Natural killer cell (primary cell): ENCODE measurements at regions not wholly inside any gene's neighbourhood (a gene's known extent, or its start where the extent isn't known, plus 50 kb on each side); places are given as distances from the start of the nearest gene placed in this dataset.
A peak's percentile ranks its signal among the peaks of the same experiment; 100 is the strongest.

Source experiments
- ATAC-seq, 3 donors: fragments of 150-1000 bp in 2 of 3; fragments of 200-7000 bp in 1 of 3; cut with Tn5 transposase; 1 replicate in 1 of 3; 2 replicates in 2 of 3; pipeline ENCODE4 v1.10.0; 2021; ENCODE audit warnings: mild to moderate bottlenecking in 2 of 3, moderate library complexity in 2 of 3
- DNase-seq, 2 donors: peaks; one replicate each; pipeline versions ENCODE4 v3.0.0 to v3.0.0-alpha.2; 2013 to 2021; ENCODE audit warnings: mixed read lengths in 1 of 2
- H3K27ac ChIP-seq: one replicate; pipeline ENCODE4 v1.5.1; 2013; ENCODE audit warnings: mild to moderate bottlenecking, low read length
- H3K27me3 ChIP-seq: one replicate; pipeline ENCODE4 v1.6.1; 2013; ENCODE audit warnings: low read length; ENCODE audit not compliant: control insufficient read depth, insufficient read depth
- H3K36me3 ChIP-seq: one replicate; pipeline ENCODE4 v1.6.1; 2013; ENCODE audit warnings: low read length; ENCODE audit not compliant: control insufficient read depth, insufficient read depth
- H3K4me1 ChIP-seq: one replicate; pipeline ENCODE4 v1.6.1; 2013; ENCODE audit warnings: low read length; ENCODE audit not compliant: control insufficient read depth, insufficient read depth
- H3K4me3 ChIP-seq: one replicate; pipeline ENCODE4 v1.5.1; 2013; ENCODE audit warnings: low read length
- H3K9me3 ChIP-seq: one replicate; pipeline ENCODE4 v1.6.1; 2013; ENCODE audit warnings: low read length; ENCODE audit not compliant: control insufficient read depth, insufficient read depth
- H3K27ac Mint-ChIP-seq, 2 donors: one replicate each; pipeline ENCODE4 v1.8.0; 2022; ENCODE audit warnings: mild to moderate bottlenecking in 2 of 2, mixed read lengths in 2 of 2, moderate library complexity in 1 of 2
- H3K27me3 Mint-ChIP-seq, 2 donors: one replicate each; pipeline ENCODE4 v1.8.0; 2022; ENCODE audit warnings: low read depth in 2 of 2, mixed read lengths in 2 of 2
- H3K36me3 Mint-ChIP-seq: one replicate; pipeline ENCODE4 v1.8.0; 2022; ENCODE audit warnings: mixed read lengths
- H3K4me1 Mint-ChIP-seq, 2 donors: one replicate each; pipeline ENCODE4 v1.8.0; 2022; ENCODE audit warnings: mixed read lengths in 2 of 2
- H3K4me3 Mint-ChIP-seq: one replicate; pipeline ENCODE4 v1.8.0; 2022; ENCODE audit warnings: mild to moderate bottlenecking, moderate library complexity, mixed read lengths
- H3K9me3 Mint-ChIP-seq, 2 donors: one replicate each; pipeline ENCODE4 v1.8.0; 2022; ENCODE audit warnings: mixed read lengths in 2 of 2
- CTCF ChIP-seq: fragments of 200-600 bp; IDR thresholded peaks from one replicate; pipeline ENCODE4 v1.8.0; 2022; ENCODE audit warnings: antibody characterized with exemption
- WGBS: methylation state at CpG from one replicate; pipeline ENCODE4 v1.1.7; 2013; ENCODE audit warnings: missing lambda C conversion rate; ENCODE audit not compliant: insufficient coverage; 5-methylcytosine and 5-hydroxymethylcytosine counted together
- intact Hi-C: fragments of 100-400 bp; cut with micrococcal nuclease; formaldehyde crosslinking; loops from one replicate; pipeline ENCODE4 v1.14.2; 2022

- intact Hi-C loops: no loop called here
- no peak for DNase-seq
- peaks cover 18% of the 10 kb centered on the region for H3K27me3 ChIP-seq
- no peaks in the 10 kb centered on the region for H3K9me3 ChIP-seq
- H3K4me1 ChIP-seq: peaks cover 27% of the 10 kb centered on the region
- Mint-ChIP-seq H3K27me3 (peaks cover 36 to 39% of the 10 kb centered on the region in 2 donors), H3K27ac (no peak overlapping the region), H3K36me3 (no peaks in the 10 kb centered on the region), H3K9me3 (no peaks in the 10 kb centered on the region), H3K4me3 (peak overlapping the region; percentile 32), H3K4me1 (peaks cover 6 to 8% of the 10 kb centered on the region in 2 donors)
- H3K27ac ChIP-seq: no peak overlapping the region
- no peak overlapping the region for H3K4me3 ChIP-seq
- WGBS: no CpG with 5 or more reads among the region's 2 CpGs
- ATAC-seq: peak in 2 of 3 donors; percentile 4 to 9
- TF ChIP-seq CTCF: no peak
- H3K36me3 ChIP-seq: no peaks in the 10 kb centered on the region
Observed at GRCh38 chr20:36093804-36094145, 60.8 kb upstream of the EPB41L1 start.

GRCh38 chr20:36094497-36094896 is 60.0 kb upstream of the EPB41L1 start:
- H3K27me3 ChIP-seq: peaks cover 18% of the 10 kb centered on the region
- H3K9me3 ChIP-seq: no peaks in the 10 kb centered on the region
- peaks cover 27% of the 10 kb centered on the region for H3K4me1 ChIP-seq
- Mint-ChIP-seq H3K36me3 (no peaks in the 10 kb centered on the region), H3K4me3 (peak overlapping the region; percentile 32), H3K4me1 (peaks cover 6 to 8% of the 10 kb centered on the region in 2 donors), H3K27ac (no peak overlapping the region), H3K9me3 (no peaks in the 10 kb centered on the region), H3K27me3 (peaks cover 36 to 39% of the 10 kb centered on the region in 2 donors)
- H3K27ac ChIP-seq: no peak overlapping the region
- H3K36me3 ChIP-seq: no peaks in the 10 kb centered on the region
- no peak for TF ChIP-seq CTCF
- no peak for DNase-seq
- ATAC-seq: no peak
- 79% methylated on average over 6 of the region's 6 CpGs for WGBS
- no peak overlapping the region for H3K4me3 ChIP-seq
- intact Hi-C loops: no loop called here

- Mint-ChIP-seq H3K27me3 (peaks cover 19 to 22% of the 10 kb centered on the region in 2 donors), H3K4me1 (peaks cover 6 to 8% of the 10 kb centered on the region in 2 donors), H3K4me3 (no peak overlapping the region), H3K9me3 (no peaks in the 10 kb centered on the region), H3K27ac (no peak overlapping the region), H3K36me3 (no peaks in the 10 kb centered on the region)
- H3K36me3 ChIP-seq: no peaks in the 10 kb centered on the region
- H3K27ac ChIP-seq: no peak overlapping the region
- ATAC-seq: no peak
- no peak for DNase-seq
- H3K9me3 ChIP-seq: no peaks in the 10 kb centered on the region
- no peak overlapping the region for H3K4me3 ChIP-seq
- no peak for TF ChIP-seq CTCF
- intact Hi-C loops: no loop called here
- peaks cover 15% of the 10 kb centered on the region for H3K27me3 ChIP-seq
- peaks cover 27% of the 10 kb centered on the region for H3K4me1 ChIP-seq
Observed at GRCh38 chr20:36096435-36096834, 58.1 kb upstream of the EPB41L1 start.

- no peak overlapping the region for H3K27ac Mint-ChIP-seq
Observed at GRCh38 chr20:36097337-36098151, 57.0 kb upstream of the EPB41L1 start.

More at GRCh38 chr20:36097337-36098151, 57.0 kb upstream of the EPB41L1 start:
- peaks cover 6 to 7% of the 10 kb centered on the region in 2 donors for H3K4me1 Mint-ChIP-seq
- intact Hi-C loops: no loop called here
- no peak overlapping the region for H3K4me3 Mint-ChIP-seq
- WGBS: 90% methylated on average over 4 of the region's 4 CpGs
- no peak for TF ChIP-seq CTCF
- Histone ChIP-seq H3K9me3 (no peaks in the 10 kb centered on the region), H3K4me3 (no peak overlapping the region), H3K27me3 (peaks cover 8% of the 10 kb centered on the region), H3K27ac (no peak overlapping the region), H3K4me1 (peaks cover 19% of the 10 kb centered on the region), H3K36me3 (no peaks in the 10 kb centered on the region)
- H3K27me3 Mint-ChIP-seq: peaks cover 17% of the 10 kb centered on the region in 2 donors
- no peaks in the 10 kb centered on the region for H3K9me3 Mint-ChIP-seq
- DNase-seq: no peak
- no peaks in the 10 kb centered on the region for H3K36me3 Mint-ChIP-seq
- no peak for ATAC-seq
